ENCODE measurements at regions not wholly inside any gene's neighbourhood (a gene's known extent, or its start where the extent isn't known, plus 50 kb on each side); places are given as distances from the start of the nearest gene placed in this dataset.
"Not testable (repeated sequence)": the region's sequence is repeated elsewhere in the genome, so short reads cannot be mapped to it uniquely, and the experiment has no call there.

DNA sequence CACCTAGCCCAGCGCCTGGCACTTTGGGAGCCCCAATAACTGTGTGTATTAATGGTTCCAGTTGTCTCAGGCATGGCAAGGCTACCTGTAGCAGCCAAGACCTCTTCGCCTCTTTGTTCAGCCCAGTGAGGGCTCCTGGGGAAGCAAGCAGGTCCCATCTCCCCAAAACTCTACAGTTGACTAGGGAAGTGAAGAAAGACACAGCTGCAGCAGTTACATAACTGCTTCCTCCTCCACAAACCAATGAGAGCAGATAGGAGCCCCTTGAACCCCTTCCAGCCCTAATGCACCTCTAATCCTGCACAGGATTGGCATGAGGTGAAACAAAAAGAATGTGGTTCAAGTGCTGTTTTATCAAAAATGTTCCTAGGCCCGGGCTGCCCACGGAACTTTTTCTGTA is 100.5 kb downstream of the SYF2 start:
- no peak for DNase-seq (ENCODE audit: low spot score)

DNA sequence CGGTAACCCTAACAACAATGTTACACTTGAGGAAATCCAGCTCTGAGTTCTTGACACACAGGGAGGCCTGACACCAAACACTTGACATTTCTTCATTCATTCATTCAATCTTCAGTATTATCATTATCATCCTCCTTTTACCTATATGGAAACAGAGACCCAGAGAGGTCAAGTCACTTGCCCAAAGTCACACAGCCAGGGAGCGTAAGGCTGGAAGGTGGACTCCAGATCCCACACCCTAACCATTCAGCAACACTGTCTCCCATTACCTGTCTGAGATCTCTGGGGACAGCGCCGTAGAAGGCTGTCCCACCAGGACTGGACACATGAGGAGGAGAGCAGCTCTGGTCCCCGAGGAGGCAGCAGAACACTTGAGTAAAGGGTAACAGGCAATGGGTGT is 101.4 kb downstream of the SYF2 start:
- no peak for DNase-seq (ENCODE audit: low spot score)

DNA sequence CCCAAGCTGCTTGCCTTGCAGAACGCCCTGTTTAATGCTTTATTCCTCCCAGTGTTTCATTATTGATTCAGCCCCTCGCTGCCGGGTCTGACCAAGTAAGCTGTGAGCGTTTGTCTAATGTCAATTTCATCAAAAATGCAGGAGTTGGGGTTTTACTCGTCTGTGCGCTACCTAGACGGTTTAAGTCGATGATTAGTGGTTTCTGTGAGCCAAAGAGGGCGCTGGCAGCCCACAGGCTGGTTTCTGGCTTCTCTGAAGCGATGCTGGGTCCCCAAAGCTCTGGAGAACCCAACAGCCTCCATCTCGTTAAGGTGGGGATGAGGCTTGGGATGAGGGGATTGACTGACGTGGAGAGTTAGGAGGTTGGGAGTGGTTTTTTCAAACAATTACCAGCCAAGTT is 102.9 kb downstream of the SYF2 start:
- no peak for DNase-seq (ENCODE audit: low spot score)

DNA sequence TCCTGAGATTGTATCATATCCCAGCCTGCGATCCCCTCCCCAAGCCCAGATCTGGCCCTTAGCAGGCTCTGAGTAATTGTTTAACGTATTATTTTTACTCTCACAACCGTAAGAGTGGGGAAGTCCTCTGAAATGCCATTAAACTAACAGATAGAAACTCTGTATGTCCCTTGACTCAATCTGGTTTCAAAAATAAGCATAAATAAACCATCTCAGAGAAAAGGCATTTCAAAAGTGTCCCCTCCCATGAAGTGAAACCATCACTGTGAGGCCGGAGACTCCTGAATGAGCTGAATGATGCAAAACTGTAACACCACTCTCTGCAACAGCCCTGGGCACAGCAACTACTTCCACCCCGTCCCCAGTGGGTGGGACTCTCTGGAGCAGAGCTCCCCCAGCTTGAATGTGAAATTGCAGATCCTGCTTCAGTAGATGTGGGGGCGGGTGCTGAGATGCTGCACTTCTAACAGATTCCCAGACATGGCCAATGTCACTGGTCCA is 104.1 kb downstream of the SYF2 start:
- DNase-seq (ENCODE audit: low spot score), result no peak

DNA sequence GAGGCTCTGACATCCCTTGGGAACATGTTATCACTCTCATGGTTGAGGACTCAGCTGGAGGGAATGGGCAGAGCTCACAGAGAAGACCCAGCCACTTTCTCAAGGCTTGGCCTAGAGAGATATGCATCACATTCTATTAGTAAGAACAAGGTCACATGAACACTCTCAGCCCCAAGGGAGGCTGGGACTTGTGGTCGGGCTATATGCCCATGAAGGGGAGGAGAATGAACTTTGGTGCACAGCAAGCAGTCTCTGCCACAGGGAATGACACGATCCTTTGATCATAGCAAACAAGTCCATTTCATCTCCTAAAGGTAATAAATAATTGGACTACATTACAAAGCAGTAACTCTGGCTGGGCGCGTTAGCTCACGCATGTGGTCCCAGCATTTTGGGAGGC is 105.7 kb downstream of the SYF2 start:
- DNase-seq (ENCODE audit: low spot score), result peak; percentile 74

DNA sequence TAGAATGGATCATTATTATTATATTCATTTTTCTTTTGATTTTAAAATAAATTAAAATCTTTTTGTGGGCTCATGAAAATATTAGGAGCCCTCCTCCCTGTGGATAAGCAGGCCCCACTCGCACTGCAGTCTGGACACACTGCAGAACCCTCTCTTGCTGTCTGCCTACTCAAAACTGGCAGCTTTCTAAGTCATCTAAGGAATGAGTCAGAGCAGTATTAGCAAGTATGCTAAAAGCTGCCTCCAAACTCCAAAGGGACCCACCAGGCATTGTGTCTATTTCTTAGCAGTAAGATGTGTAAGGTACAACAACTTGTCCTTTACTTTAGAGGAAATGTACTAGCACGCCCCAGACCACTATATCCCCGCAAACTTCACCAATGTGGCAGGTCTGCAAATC is 108.8 kb downstream of the SYF2 start:
- DNase-seq (ENCODE audit: low spot score), result no peak

DNA sequence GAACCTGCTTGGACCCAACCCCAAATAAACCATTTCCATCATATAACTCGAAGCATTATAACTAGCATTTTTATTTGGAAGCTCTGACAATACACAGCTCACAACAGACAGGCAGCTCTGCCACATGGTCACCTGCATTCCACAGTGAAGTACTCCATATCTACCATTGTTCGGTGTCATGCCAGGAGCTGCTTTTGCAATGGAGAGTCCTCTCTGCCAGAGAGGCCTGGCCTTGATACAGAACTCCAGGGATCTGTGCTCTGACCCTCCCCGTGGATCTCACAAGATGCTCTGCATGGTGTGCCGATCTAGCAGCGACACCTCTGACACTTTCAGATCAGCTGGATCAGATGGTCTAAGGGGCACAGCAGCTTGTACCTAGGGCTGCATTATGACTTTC is 109.6 kb downstream of the SYF2 start:
- no peak for DNase-seq (ENCODE audit: low spot score)

DNA sequence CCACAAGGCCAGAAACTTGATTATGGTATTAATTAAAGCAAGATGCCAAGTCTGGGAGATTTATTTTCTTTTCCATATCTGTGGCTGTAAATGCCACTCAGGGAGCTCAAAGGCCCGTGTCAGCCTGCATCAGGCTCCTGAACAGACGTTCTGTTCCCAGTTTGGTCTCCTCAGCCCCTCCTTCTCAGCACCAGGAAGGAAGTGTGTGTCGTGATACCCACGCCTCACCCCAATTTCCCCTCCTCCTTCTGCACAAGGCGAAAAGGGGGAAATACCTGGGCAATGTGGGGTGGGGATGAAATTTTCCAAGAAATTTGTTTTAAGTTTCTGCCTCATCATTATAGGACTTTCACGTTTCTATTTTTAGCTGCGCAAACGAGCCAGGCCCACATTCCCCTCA is 112.0 kb downstream of the SYF2 start:
- DNase-seq (ENCODE audit: low spot score), result no peak

DNA sequence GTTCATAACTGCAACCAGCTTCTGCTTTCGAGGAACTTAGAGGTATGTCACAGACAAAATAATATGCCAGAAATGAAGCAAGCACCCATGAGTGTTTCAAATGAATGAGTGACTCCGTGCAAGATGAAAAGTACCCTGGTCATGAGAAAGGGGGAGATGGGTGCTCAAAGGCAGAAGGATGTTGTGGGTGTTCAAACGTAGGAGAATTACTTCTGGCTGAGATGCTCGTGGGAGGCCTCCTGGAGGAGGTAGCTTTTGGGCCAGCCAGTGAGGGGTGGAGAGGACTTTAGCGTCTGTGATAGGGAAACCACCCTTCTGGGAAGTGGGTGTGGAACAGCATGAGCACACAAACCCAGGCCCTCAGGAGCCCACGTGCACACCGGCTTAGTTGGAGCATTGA is 113.8 kb downstream of the SYF2 start:
- no peak for DNase-seq (ENCODE audit: low spot score)

DNA sequence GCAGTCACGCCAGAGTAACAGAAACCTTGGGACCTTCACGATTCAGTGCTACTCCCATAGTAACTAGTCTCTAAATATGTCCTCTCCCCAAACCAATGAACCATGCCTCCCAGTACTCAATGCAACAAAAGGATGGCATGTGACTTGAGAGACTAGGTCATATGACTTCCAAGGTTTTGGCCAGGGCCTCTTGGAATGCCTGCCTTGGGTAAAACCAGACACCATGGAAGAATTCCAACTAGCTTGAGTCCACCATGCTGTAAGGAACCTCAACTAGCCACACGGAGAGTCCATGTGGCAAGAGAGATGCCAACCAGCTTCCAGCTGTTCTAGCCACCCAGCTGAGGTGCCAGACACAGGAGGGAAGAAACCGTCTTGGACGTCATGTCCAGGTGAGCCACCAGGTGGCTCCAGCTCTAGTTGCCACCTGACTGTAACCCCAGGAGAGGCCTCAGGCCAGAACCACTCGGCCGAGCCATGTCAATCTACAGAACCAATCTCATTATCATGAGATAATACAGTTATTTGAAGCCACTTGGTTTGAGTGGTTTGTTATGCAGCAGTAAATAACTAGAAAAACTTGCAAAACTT is 115.0 kb downstream of the SYF2 start:
- DNase-seq (ENCODE audit: low spot score), result peak; percentile 25

DNA sequence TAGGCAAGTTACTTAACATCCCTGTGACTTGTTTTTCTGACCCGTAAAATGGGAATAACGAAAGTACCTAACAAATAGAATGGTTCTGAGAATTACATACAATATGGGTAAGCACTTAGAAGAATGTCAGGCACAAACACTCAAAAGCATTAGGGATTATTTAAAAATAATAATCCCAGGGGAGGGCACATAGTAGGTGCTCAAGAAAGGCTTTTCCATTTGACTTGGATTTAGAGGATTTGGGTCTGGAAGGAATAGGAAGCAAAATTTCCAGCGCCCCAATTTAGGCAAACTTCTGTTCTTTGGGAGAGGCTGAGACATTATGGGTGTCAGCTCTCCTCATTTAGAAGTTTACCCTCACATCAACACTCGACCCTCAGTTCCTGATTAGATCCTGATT is 115.5 kb downstream of the SYF2 start:
- no peak for DNase-seq (ENCODE audit: low spot score)

DNA sequence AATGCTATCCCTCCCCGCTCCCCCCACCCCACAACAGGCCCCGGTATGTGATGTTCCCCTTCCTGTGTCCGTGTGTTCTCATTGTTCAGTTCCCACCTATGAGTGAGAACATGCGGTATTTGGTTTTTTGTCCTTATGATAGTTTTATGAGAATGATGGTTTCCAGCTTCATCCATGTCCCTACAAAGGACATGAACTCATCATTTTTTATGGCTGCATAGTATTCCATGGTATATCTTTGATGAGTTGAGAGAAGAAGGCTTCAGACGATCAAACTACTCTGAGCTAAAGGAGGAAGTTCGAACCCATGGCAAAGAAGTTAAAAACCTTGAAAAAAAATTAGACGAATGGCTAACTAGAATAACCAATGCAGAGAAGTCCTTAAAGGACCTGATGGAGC is 116.2 kb downstream of the SYF2 start:
- DNase-seq (ENCODE audit: low spot score), result not testable (repeated sequence)

DNA sequence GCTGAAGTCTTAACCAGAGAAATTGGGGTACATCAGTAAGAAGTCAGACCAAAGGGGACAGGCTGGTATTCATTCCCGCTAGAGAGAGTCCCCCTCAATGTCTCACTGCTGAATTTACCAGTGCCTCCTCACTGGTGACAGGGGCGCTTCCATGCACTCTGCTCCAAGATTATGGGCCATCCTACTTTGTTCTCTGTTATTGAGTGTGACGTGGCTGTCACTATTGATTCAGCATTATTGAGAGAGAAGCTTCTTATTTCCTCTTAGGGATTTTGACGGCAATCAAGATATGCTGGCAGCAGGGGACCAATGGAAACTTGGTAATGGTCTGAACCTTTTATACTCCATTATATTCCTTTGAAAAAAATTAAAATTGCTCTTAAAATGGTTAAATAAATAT is 118.6 kb downstream of the SYF2 start:
- no peak for DNase-seq (ENCODE audit: low spot score)

DNA sequence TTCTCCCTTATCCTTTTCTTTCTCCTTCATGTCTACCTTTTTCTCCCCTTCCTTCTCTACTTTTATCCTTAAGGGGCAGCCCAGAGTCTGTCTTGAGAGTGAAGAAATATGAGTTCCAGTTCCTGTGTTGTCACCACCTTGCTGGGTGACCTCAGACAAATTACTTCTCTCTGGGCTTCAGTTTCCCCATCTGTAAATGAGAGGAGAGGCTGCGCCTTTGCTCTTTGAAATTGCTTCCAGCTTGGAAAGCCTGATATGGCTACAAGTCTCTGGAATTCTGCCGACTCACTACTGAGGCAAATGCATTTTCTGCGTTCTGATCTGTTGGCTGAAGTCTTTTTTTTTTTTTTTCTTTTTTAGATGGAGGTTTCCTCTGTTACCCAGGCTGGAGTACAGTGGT is 119.2 kb downstream of the SYF2 start:
- DNase-seq (ENCODE audit: low spot score), result no peak

DNA sequence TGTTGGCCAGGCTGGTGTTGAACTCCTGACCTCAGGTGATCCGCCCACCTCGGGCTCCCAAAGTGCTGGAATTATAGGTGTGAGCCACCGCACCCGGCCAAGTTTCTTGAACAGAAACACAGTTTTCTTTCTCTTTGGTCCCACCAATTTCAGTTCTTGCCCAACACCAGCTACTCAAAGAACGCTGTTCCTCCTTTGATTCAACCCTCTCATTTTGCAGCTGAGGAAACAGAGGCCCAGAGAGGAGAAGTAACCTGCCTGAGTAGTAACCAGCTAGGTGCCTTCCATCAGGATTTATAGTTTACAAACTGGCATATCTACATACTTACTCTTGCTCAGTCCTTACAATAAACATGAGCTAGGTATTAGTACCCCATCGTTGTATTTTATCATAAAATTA is 119.9 kb downstream of the SYF2 start:
- DNase-seq (ENCODE audit: low spot score), result no peak

DNA sequence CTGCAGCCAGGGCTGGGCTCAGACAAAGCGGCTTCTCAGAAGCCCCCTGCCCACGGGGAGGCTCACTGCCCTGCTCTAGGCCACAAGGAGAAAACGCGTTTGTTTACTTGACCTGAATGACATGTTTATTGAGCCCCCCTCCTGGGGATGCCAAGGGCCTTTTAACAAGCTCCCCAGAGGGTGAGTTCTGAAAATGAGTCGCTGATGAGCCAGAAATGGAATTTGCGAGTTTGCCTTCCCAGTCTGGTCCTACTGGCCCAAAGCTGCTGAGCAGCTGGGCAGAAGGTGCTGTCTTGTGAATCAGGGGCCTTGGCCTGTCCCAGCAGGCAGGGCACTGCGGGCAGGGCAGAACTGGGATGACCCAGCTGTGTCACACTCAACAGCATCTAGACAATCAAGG is 120.6 kb downstream of the SYF2 start:
- DNase-seq (ENCODE audit: low spot score), result no peak

DNA sequence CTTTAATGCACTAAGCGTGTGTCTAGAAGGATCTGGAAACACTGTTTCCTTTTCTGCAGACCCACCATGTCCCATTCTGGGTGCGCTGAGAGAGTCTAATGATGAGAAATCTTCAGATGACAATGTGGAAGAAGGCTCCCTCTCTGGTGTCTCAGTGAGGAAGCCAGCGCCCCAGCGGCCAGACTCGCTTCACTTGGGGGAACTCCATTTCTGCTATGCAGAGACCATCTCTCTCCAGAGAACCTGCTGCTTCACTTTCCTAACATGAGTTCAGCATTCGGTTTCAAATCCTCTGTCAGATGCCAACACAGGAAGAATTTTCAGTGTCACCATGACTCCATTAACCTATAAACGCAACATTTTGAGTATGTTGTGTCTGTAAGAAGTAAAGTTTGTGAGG is 121.8 kb downstream of the SYF2 start:
- no peak for DNase-seq (ENCODE audit: low spot score)

DNA sequence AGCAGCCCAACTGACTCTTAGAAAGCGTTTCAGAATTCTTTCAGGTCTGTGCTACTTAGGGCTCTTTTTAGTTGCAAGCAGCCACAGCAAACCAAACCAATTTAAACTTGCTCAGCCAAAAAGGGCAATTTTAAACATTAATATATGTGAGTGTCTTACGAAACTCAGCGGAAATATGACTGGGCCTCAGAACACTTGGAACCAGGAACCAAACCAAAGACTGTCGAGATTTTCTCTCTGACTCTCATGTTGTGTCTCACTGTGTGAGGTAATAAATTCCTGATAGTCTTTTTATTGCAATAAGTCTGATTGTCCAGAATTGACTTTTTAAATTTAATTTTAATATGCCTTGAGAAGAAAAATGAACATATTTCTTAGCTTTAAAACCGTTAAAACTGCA is 122.3 kb downstream of the SYF2 start:
- DNase-seq (ENCODE audit: low spot score), result no peak

DNA sequence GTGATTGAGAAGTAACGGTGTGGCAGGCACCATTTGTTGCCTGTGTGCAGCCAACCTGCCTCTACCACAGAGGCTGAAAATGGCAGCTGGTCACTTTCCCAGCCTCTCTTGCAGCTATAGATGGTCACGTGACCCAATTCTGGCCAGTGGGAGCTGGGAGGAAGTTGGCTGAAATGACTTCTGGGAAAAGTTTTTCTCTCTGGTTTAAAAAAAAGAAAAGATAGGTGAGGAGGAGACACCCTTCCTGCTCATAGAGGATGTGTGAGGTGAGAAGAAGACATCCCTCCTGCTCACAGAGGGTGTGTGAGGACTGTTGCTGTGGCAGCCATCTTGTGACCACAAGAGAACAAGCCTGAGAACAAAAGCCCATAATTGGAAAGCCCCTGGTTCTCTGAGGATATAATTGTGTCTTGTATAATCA is 122.8 kb downstream of the SYF2 start:
- DNase-seq (ENCODE audit: low spot score), result no peak

DNA sequence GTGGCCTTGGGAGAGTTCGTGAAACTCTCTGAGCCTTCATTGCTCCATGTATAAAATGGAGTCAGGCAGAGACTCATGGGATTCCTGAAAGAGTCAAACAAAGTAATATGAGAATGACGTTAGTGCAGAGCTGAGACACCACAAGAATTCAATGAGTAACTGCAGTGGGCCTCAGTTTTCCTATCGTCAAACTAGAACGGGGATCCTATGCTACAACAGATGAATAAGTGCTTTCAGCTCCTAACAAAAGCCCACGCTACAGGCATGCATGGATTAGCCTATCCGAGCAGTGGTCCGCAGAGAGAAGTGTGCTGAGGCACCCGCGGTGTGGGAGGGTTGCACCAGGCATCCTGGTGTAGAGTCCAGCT is 124.7 kb downstream of the SYF2 start:
- DNase-seq (ENCODE audit: low spot score), result no peak

DNA sequence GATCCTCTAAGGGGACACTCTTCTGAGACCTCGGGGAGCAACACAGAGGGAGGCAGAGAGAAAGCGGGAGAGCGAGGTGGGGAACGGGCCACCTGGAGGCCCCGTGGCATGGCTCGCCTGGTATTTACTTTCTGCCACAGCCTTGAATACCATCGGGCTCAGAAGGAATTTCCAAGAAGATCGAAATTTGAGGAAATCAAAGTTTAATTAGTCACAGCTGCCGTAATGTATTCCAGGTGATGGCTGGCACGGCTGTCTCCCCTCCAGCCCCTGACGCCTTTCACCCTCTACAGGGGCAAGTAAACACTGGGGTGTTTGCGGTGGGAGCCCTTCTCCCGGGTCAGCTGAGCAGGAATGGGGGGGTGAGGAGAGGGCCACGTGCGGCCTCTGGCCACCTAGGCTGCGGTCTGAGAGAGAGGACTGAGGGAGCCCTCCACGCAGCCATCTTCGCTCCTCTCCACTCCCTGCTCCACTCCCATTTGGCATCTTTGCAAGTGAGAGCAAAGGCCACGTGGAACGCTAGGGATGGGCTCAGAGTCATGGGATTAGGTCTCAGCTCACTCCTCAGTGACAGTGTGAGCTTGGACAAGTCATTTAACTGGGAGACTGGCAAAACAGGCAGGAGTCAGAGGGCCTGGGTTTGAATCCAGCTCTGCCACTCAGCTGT is 125.2 kb downstream of the SYF2 start:
- DNase-seq (ENCODE audit: low spot score), result no peak

DNA sequence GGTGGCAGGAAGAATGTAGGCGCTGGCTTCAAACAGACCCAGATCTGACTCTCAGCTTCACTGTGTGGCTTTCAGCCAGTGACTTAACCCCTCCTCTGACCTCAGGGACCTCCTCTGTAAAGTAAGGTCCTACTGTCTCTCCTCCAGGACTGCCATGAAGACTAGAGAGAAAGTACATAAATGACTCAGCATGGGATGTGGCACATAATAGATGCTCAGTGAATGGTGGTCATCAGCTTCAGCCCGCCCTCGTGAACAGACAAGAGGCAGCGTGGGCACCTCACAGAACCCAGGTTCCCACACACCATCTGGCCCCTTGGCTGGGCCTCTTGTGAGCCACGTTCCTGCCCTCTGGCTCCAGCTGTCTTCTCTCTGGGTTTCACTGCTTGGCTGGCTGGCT is 126.0 kb downstream of the SYF2 start:
- peak; percentile 43 for DNase-seq (ENCODE audit: low spot score)

DNA sequence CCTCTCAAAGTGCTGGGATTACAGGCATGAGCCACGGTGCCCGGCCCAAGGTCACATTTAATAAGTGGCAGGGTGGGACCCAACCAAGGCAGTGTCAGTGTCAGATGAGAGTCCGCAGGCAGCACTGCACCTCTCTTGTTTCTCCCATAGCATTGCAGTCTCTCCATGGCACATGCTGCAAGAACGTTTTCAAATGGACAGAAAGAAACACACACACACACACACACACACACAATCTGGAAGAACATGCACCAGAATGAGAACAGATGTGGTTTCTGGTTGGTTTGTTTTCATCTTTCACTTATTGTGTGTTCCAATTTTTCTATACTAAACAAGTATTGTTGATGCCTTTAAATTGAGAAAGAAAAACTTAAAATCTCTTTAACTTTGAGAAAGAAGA is 126.5 kb downstream of the SYF2 start:
- DNase-seq (ENCODE audit: low spot score), result no peak

DNA sequence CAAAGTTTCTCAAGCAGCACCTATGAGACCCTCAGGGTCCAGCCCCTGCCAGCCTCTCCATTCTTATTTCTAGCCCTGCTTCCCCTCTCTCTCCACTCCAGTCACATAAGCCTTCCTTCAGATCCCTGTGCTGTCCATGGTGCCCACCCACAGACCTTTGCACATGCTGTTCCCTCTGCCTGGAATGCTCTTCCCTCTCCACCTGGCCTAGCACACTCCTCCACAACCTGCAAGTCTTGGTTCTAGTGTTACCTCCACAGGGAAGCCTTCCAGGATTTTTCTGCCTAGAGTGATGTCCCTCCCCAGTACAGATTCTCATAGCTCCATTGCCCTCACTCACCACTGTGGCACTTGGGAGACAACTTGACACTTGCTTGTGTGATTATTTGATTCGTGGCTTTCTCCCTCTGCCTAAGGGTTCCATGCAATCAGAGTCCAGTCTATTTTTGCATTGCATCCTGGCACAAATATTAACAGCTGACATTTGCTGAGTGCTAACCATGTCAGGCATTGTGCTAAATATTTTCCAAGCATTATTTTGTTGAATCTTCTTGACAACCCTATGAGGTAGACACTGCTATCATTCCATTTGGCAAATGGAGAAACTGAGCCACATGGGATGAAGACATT is 127.3 kb downstream of the SYF2 start:
- no peak for DNase-seq (ENCODE audit: low spot score)
